Liver (tissue), 8 donors: ENCODE measurements at regions not wholly inside any gene's neighbourhood (a gene's known extent, or its start where the extent isn't known, plus 50 kb on each side); places are given as distances from the start of the nearest gene placed in this dataset.

ENCODE experiments used
- DNase-seq: peaks from one replicate; pipeline ENCODE4 v3.0.0-alpha.2; 2017; ENCODE audit warnings: low spot score
- H3K27ac ChIP-seq, 2 donors: one replicate each; pipeline ENCODE4 v1.7.0; 2013; ENCODE audit warnings: inconsistent platforms in 2 of 2, low read length in 2 of 2, control low read depth in 1 of 2, low read depth in 1 of 2, mild to moderate bottlenecking in 1 of 2
- H3K27me3 ChIP-seq, 4 donors: one replicate each; pipeline versions ENCODE4 v1.6.1 to v1.7.0; 2013; ENCODE audit warnings: low read length in 3 of 4, inconsistent platforms in 1 of 4, mild to moderate bottlenecking in 1 of 4, moderate library complexity in 1 of 4; ENCODE audit not compliant: control insufficient read depth in 4 of 4, insufficient read depth in 4 of 4
- H3K36me3 ChIP-seq, 4 donors: one replicate each; pipeline versions ENCODE4 v1.6.1 to v1.7.0; 2013; ENCODE audit warnings: low read length in 3 of 4, mild to moderate bottlenecking in 3 of 4, low read depth in 1 of 4, moderate library complexity in 1 of 4; ENCODE audit not compliant: control insufficient read depth in 4 of 4, insufficient read depth in 3 of 4
- H3K4me1 ChIP-seq, 4 donors: one replicate each; pipeline versions ENCODE4 v1.6.1 to v1.7.0; 2013; ENCODE audit warnings: low read length in 3 of 4, mild to moderate bottlenecking in 3 of 4, moderate library complexity in 1 of 4; ENCODE audit not compliant: control insufficient read depth in 4 of 4, insufficient read depth in 4 of 4
- H3K4me3 ChIP-seq, 3 donors: one replicate each; pipeline versions ENCODE4 v1.6.1 to v1.7.0; 2013; ENCODE audit warnings: low read length in 3 of 3, control low read depth in 1 of 3, low read depth in 1 of 3, mild to moderate bottlenecking in 1 of 3
- H3K9ac ChIP-seq, 2 donors: one replicate each; pipeline ENCODE4 v1.7.0; 2013; ENCODE audit warnings: low read length in 2 of 2, mild to moderate bottlenecking in 2 of 2, moderate library complexity in 2 of 2, control low read depth in 1 of 2, low read depth in 1 of 2
- H3K9me3 ChIP-seq, 4 donors: one replicate each; pipeline versions ENCODE4 v1.6.1 to v1.7.0; 2013; ENCODE audit warnings: low read length in 3 of 4; ENCODE audit not compliant: control insufficient read depth in 4 of 4
- CTCF ChIP-seq: fragments of 150-350 bp; IDR thresholded peaks from 2 replicates; pipeline ENCODE4 v1.5.1; 2017; ENCODE audit warnings: improper control_type of control experiment, low read depth, low read length; ENCODE audit not compliant: missing input control
- EGR1 ChIP-seq, 2 donors: IDR thresholded peaks; 2 replicates each; pipeline ENCODE4 v1.6.1; 2016 to 2018; ENCODE audit warnings: antibody characterized with exemption in 2 of 2, low read depth in 2 of 2
- FOXA1 ChIP-seq: IDR thresholded peaks from 2 replicates; pipeline ENCODE4 v1.6.1; 2016; ENCODE audit warnings: antibody characterized with exemption
- FOXA2 ChIP-seq: IDR thresholded peaks from 2 replicates; pipeline ENCODE4 v1.6.1; 2016; ENCODE audit warnings: antibody characterized with exemption
- GABPA ChIP-seq, 2 donors: IDR thresholded peaks in 1 of 2; conservative IDR thresholded peaks in 1 of 2; 2 replicates each; pipeline ENCODE4 v1.6.1; 2016; ENCODE audit warnings: antibody characterized with exemption in 2 of 2, mild to moderate bottlenecking in 1 of 2, moderate library complexity in 1 of 2
- HNF4A ChIP-seq, 2 donors: conservative IDR thresholded peaks; 2 replicates each; pipeline ENCODE4 v1.6.1; 2016; ENCODE audit warnings: antibody characterized with exemption in 2 of 2, mild to moderate bottlenecking in 2 of 2
- HNF4G ChIP-seq: IDR thresholded peaks from 2 replicates; pipeline ENCODE4 v1.6.1; 2016; ENCODE audit warnings: antibody characterized with exemption
- JUND ChIP-seq, 2 donors: IDR thresholded peaks; 2 replicates each; pipeline ENCODE4 v1.6.1; 2016; ENCODE audit warnings: antibody characterized with exemption in 2 of 2
- NR2F2 ChIP-seq: IDR thresholded peaks from 2 replicates; pipeline ENCODE4 v1.6.1; 2016; ENCODE audit warnings: antibody characterized with exemption
- SP1 ChIP-seq: IDR thresholded peaks from 2 replicates; pipeline ENCODE4 v1.6.1; 2018; ENCODE audit warnings: antibody characterized with exemption, mild to moderate bottlenecking
- YY1 ChIP-seq: IDR thresholded peaks from 2 replicates; pipeline ENCODE4 v1.6.1; 2016; ENCODE audit warnings: antibody characterized with exemption, mild to moderate bottlenecking
- WGBS: extraction: QIAGEN DNeasy Blood & Tissue Kit; methylation state at CpG from one replicate; pipeline ENCODE4 v1.1.7; 2013; 5-methylcytosine and 5-hydroxymethylcytosine counted together
- TF ChIP-seq, protein P1 (sequence below): IDR thresholded peaks from 2 replicates; pipeline ENCODE4 v1.6.1; 2016; ENCODE audit warnings: antibody characterized with exemption, mild to moderate bottlenecking
- TF ChIP-seq, protein P2 (sequence below): IDR thresholded peaks from 2 replicates; pipeline ENCODE4 v1.6.1; 2016; ENCODE audit warnings: antibody characterized with exemption
- donor health status: healthy.
- donor health status: healthy.
- donor health status: healthy.
- donor health status: healthy.
- donor health status: healthy.

DNA sequence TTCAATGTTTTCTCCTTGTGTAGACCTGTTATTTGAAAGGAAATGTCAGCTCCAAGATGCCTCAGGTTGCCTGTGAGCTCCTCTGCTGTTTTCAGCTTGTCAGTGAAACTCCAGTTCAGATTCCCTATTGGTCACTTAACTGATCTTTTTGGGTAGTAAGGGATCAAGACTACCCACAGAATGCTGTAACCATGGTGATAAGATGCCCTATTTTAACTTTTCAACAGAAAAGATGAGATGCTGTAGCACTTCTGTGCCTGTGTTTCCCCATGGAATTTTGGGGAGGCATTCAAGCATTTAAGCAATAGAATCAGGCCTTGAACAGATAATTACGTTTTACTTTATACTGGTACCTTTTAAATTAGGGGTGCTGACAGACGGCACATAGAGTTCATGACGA lies 106.6 kb upstream of the H2AZ1 start:
- 80% methylated on average over 3 of the region's 3 CpGs for WGBS

GRCh38 chr4:100054071-100054470 lies 104.0 kb upstream of the H2AZ1 start:
- DNase-seq: no peak
- TF ChIP-seq JUND (IDR thresholded peaks at IDR 0.05): no peak
- no peak for TF ChIP-seq FOXA1
- TF ChIP-seq NR2F2: no peak
- no peak for TF ChIP-seq YY1
- no peak for TF ChIP-seq HNF4G
- TF ChIP-seq SP1: no peak
- TF ChIP-seq CTCF: no peak
- Histone ChIP-seq H3K9me3 (no peaks in the 10 kb centered on the region), H3K27me3 (peaks cover 0 to 8% (median 0%) of the 10 kb centered on the region in 4 donors), H3K9ac (no peak overlapping the region), H3K36me3 (no peaks in the 10 kb centered on the region), H3K27ac (no peak overlapping the region), H3K4me1 (no peaks in the 10 kb centered on the region), H3K4me3 (no peak overlapping the region)
- WGBS: 75% methylated on average over 3 of the region's 3 CpGs

More for the DNA sequence above, 106.6 kb upstream of the H2AZ1 start:
- no peak for TF ChIP-seq GABPA (IDR thresholded peaks at IDR 0.05 in 1 of 2, conservative IDR thresholded peaks at IDR 0.05 in 1 of 2)
- TF ChIP-seq EGR1 (IDR thresholded peaks at IDR 0.05; ENCODE audit: low read depth in 2 of 2): no peak
- TF ChIP-seq, protein P1, sequence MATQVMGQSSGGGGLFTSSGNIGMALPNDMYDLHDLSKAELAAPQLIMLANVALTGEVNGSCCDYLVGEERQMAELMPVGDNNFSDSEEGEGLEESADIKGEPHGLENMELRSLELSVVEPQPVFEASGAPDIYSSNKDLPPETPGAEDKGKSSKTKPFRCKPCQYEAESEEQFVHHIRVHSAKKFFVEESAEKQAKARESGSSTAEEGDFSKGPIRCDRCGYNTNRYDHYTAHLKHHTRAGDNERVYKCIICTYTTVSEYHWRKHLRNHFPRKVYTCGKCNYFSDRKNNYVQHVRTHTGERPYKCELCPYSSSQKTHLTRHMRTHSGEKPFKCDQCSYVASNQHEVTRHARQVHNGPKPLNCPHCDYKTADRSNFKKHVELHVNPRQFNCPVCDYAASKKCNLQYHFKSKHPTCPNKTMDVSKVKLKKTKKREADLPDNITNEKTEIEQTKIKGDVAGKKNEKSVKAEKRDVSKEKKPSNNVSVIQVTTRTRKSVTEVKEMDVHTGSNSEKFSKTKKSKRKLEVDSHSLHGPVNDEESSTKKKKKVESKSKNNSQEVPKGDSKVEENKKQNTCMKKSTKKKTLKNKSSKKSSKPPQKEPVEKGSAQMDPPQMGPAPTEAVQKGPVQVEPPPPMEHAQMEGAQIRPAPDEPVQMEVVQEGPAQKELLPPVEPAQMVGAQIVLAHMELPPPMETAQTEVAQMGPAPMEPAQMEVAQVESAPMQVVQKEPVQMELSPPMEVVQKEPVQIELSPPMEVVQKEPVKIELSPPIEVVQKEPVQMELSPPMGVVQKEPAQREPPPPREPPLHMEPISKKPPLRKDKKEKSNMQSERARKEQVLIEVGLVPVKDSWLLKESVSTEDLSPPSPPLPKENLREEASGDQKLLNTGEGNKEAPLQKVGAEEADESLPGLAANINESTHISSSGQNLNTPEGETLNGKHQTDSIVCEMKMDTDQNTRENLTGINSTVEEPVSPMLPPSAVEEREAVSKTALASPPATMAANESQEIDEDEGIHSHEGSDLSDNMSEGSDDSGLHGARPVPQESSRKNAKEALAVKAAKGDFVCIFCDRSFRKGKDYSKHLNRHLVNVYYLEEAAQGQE: no peak
- TF ChIP-seq HNF4A (conservative IDR thresholded peaks at IDR 0.05): no peak
- TF ChIP-seq FOXA2: no peak
- no peak for TF ChIP-seq CTCF
- no peak for TF ChIP-seq FOXA1
- no peak for TF ChIP-seq NR2F2
- TF ChIP-seq, protein P2, sequence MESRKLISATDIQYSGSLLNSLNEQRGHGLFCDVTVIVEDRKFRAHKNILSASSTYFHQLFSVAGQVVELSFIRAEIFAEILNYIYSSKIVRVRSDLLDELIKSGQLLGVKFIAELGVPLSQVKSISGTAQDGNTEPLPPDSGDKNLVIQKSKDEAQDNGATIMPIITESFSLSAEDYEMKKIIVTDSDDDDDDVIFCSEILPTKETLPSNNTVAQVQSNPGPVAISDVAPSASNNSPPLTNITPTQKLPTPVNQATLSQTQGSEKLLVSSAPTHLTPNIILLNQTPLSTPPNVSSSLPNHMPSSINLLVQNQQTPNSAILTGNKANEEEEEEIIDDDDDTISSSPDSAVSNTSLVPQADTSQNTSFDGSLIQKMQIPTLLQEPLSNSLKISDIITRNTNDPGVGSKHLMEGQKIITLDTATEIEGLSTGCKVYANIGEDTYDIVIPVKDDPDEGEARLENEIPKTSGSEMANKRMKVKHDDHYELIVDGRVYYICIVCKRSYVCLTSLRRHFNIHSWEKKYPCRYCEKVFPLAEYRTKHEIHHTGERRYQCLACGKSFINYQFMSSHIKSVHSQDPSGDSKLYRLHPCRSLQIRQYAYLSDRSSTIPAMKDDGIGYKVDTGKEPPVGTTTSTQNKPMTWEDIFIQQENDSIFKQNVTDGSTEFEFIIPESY: no peak
- Histone ChIP-seq H3K27ac (no peak overlapping the region), H3K4me3 (no peak overlapping the region), H3K36me3 (no peaks in the 10 kb centered on the region), H3K27me3 (peaks cover 0 to 10% (median 0%) of the 10 kb centered on the region in 4 donors), H3K4me1 (no peaks in the 10 kb centered on the region), H3K9me3 (no peaks in the 10 kb centered on the region), H3K9ac (no peak overlapping the region)
- no peak for DNase-seq
